ENCODE measurements at regions not wholly inside any gene's neighbourhood (a gene's known extent, or its start where the extent isn't known, plus 50 kb on each side); places are given as distances from the start of the nearest gene placed in this dataset.

DNA sequence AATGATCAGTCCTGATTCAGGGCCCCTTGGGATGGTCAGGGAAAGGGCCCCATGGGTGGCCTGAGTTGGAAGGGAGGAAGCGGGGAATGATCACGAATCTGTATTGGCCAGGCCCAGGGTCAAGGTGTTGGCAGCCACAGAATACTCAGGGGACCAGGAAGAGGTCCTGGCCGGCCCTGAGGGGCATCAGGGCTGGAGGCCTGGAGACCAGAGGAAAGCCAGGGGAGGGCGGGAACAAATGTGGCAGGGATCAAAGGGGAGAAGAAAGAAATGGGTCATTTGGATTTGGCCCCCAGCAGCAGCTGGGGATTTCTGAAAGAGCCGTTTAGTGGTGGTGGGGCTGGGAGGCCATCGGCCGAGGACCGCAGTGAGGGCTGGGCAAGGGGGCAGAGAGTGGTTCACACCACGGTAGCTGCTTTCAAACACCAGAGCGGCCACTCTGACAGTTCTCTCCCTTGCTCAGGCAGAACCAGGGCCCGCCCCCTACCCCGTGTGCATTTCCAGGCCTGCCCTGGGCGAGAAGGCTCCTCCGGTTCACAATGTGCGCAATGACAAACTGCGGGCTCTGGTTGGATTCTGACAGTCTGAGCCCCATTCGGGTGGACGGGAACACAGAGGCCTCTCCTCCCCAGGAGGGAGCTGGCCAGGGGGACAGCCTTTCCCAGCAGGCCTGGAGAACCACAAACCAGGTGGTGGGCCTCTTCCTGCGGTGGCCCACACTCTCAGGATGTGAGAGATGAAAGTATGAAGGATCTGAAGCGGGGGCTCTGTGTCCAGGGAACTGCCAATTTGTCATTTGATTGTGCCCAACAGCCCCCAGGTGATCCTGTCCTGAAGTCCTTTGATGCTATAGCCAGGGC lies 220.3 kb upstream of the IER5L start:
- no peak for DNase-seq

DNA sequence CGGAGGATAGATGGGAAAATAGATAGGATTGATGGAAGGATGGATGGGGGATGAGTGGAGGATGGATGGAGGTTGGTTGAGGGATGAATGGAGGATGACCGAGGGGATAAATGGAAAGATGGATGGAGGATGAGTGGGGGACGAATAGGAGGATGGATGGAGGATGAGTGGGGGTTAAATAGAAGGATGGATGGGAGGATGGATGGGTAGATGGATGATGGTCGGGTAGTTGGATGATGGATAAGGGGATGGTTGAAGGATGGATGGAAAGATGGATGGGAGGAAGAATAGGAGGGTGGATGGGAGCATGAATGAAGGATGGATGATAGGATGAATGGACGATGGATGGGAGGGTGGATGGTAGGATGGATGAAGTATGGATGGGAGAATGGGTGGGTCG lies 219.3 kb upstream of the IER5L start:
- DNase-seq, result no peak

DNA sequence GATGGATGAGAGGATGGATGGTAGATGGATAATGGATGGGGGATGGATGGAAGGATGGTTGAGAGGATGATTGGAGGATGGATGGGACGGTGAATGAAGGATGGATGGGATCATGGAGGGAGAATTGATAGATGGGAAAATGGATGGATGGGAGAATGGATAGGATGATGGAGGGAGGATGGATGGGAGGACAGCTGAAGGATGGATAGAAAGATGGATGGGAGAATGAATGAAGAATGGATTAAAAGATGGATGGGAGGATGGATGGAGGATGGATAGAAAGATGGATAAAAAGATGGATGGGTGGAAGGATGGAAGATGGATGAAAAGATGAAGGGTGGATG lies 218.3 kb upstream of the IER5L start:
- no peak for DNase-seq

DNA sequence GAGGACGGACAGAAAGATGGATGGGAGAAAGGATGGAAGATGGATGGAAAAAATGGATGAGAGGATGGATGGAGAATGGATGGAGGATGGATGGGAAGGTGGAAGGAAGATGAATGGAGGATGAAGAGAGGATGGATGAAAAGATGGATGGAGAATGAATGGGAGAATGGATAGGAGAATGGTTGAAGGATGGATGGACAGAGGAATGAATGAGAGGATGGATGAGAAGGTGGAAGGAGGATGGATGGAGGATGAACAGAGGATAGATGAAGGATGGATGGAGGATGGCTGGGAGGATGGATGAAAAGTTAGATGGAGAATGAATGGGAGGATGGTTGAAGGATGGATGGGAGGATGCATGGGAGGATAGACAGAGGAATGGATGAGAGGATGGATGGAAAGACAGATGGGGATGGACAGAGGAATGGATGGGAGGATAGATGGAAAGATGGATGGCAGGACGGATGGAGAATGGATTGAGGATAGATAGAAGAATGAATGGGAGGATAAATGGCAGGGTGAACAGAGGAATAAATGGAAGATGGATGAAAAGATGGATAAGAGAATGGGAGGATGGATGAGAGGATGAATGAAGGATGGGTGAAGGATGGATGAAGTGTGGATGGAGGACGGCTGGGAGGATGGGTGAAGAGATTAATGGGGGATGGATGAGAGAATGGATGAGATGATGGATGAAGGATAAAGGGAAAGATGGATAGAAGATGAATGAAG lies 217.7 kb upstream of the IER5L start:
- DNase-seq, result no peak

GRCh38 chr9:129394886-129395279 lies 216.8 kb upstream of the IER5L start:
- no peak for DNase-seq

GRCh38 chr9:129394061-129394885 lies 216.2 kb upstream of the IER5L start:
- no peak for DNase-seq

- no peak for DNase-seq
Observed at GRCh38 chr9:129393064-129393463, 215.0 kb upstream of the IER5L start.

GRCh38 chr9:129392093-129392541 lies 214.1 kb upstream of the IER5L start:
- no peak for DNase-seq

GRCh38 chr9:129391221-129391661 lies 213.2 kb upstream of the IER5L start:
- no peak for DNase-seq

- no peak for DNase-seq
Observed at GRCh38 chr9:129390541-129390940, 212.5 kb upstream of the IER5L start.

GRCh38 chr9:129387822-129388221 lies 209.8 kb upstream of the IER5L start:
- no peak for DNase-seq

- DNase-seq, result no peak
Observed at GRCh38 chr9:129386812-129387177, 208.7 kb upstream of the IER5L start.

- no peak for DNase-seq
Observed at GRCh38 chr9:129385211-129385934, 207.3 kb upstream of the IER5L start.

DNA sequence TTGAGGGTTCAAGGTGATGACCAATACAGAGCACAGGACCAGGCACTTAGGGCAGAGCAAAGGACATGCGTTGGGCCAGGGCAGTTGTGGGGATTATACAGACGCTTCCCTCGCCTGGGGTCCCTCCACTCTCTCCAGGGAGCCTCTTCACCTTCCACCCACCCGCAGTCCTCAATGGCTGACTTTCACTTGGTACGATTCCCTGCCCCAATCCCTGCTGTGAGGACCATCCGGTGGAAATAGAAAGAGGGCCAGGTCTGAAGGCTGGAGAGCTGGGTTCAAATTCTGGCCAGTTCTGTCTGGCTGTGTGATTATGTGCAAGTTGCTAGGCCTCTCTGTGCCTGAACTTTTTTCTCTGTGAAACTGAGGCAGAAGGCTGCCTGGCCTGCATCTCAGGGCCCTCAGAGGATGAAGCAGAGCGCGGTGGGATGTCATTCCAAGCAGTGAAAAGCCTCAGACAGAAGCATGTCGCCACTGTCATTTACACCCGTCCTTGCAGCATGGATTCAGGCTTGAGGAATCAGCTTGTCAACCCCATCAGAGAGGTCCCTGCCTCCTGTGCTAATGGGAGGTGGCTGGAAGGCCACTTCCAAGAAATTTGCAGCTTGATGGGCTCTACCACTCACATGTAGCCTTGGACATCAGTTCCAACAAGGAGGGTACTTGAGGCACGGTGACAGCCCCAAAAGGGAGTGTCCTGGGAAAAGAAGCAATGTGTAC lies 206.6 kb upstream of the IER5L start:
- DNase-seq, result no peak

- peak; percentile 84 for DNase-seq
Observed at GRCh38 chr9:129383561-129384490, 205.8 kb upstream of the IER5L start.

GRCh38 chr9:129383019-129383560 lies 205.0 kb upstream of the IER5L start:
- no peak for DNase-seq

GRCh38 chr9:129382281-129383018 lies 204.4 kb upstream of the IER5L start:
- DNase-seq, result no peak

- no peak for DNase-seq
Observed at GRCh38 chr9:129381481-129381957, 203.5 kb upstream of the IER5L start.

DNA sequence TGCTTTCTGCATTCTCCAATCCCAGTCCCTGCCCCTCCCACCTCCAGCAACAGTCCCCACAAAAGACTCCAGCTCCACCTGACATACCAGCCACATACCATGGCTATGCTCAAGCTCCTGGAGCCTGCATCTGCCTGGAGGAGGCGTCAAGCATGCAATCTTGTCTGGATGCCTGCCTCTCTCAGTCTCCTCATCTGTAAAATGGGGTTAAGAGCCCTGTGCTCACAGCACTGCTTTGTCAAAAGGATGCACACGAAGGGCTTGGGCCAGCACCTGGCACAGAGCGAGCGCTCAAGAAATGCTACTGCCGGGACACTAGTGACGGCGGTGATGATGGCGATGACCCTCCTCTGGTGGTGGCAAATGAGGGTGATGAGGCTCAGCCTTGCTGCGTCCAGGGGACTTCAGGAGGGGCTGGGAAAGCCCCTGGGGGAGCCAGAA lies 202.9 kb upstream of the IER5L start:
- no peak for DNase-seq

GRCh38 chr9:129379886-129380285 lies 201.8 kb upstream of the IER5L start:
- no peak for DNase-seq

Measured in CD4-positive, alpha-beta T cell treated with Interleukin-17A for 1 hour (primary cell).